Nucleus accumbens (tissue), 56 donors: ENCODE measurements at regions not wholly inside any gene's neighbourhood (a gene's known extent, or its start where the extent isn't known, plus 50 kb on each side); places are given as distances from the start of the nearest gene placed in this dataset.
"Not testable (repeated sequence)": the region's sequence is repeated elsewhere in the genome, so short reads cannot be mapped to it uniquely, and the experiment has no call there.

Experiments used
- DNase-seq, 56 donors: peaks; one replicate each; lab custom pipeline; 2025; lab: John Stamatoyannopoulos, UW

- DNase-seq, result no peak
Observed at GRCh38 chr6:139521338-139521737, 146.9 kb upstream of the CITED2 start.

GRCh38 chr6:139520321-139520768, 145.9 kb upstream of the CITED2 start:
- no peak for DNase-seq

- peak in 4 of 56 donors; percentile 1 to 34 (median 2) for DNase-seq
Observed at GRCh38 chr6:139519571-139520031, 145.2 kb upstream of the CITED2 start.

- DNase-seq, result no peak
Observed at GRCh38 chr6:139519097-139519496, 144.6 kb upstream of the CITED2 start.

- DNase-seq, result no peak
Observed at GRCh38 chr6:139518556-139519091, 144.2 kb upstream of the CITED2 start.

GRCh38 chr6:139517998-139518555, 143.6 kb upstream of the CITED2 start:
- not testable (repeated sequence) for DNase-seq

GRCh38 chr6:139515511-139515910, 141.1 kb upstream of the CITED2 start:
- no peak for DNase-seq

GRCh38 chr6:139514819-139515218, 140.4 kb upstream of the CITED2 start:
- DNase-seq, result no peak

- no peak for DNase-seq
Observed at GRCh38 chr6:139510040-139510790, 135.8 kb upstream of the CITED2 start.

GRCh38 chr6:139509167-139509566, 134.7 kb upstream of the CITED2 start:
- no peak for DNase-seq

GRCh38 chr6:139508576-139508975, 134.1 kb upstream of the CITED2 start:
- DNase-seq, result no peak

- no peak for DNase-seq
Observed at GRCh38 chr6:139508023-139508422, 133.6 kb upstream of the CITED2 start.

- no peak for DNase-seq
Observed at GRCh38 chr6:139500977-139501376, 126.5 kb upstream of the CITED2 start.

- no peak for DNase-seq
Observed at GRCh38 chr6:139498715-139499114, 124.3 kb upstream of the CITED2 start.

- DNase-seq, result no peak
Observed at GRCh38 chr6:139497345-139497961, 123.0 kb upstream of the CITED2 start.

GRCh38 chr6:139496654-139497344, 122.4 kb upstream of the CITED2 start:
- no peak for DNase-seq

GRCh38 chr6:139494376-139494990, 120.0 kb upstream of the CITED2 start:
- DNase-seq, result no peak

- DNase-seq, result no peak
Observed at GRCh38 chr6:139490482-139490881, 116.0 kb upstream of the CITED2 start.

GRCh38 chr6:139486476-139486799, 112.0 kb upstream of the CITED2 start:
- DNase-seq, result no peak

- DNase-seq, result no peak
Observed at GRCh38 chr6:139485742-139486475, 111.5 kb upstream of the CITED2 start.
